ENCODE measurements at regions not wholly inside any gene's neighbourhood (a gene's known extent, or its start where the extent isn't known, plus 50 kb on each side); places are given as distances from the start of the nearest gene placed in this dataset.

DNA sequence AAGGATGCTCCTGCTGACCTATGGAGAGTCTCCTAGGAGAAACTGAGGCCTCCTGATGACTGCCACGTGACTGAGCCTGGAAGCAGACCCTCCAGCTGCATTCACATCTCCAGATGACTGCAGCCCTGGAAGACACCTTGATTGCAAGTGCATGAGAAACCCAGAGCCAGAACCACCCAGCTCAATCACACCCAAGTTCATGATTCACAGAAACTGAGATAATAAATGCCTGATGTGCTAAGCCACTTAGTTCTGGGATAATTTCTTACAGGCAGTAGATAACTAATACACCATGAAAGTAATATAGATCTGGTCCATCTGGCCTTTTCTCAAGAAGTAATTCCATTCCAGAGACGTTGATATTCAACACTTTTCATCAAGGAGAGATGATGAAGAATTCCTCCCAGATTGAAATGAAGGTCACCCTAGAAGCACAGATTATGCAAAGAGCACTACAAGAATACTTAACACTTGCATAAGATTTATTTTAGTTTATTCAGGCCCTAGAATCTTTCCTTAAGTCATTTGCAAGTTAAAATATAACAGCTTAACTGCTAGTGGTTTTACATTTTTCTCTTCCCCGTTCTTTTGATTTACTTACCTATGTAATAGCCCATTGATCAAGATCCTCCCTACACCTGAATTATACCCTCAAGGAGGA, 208.2 kb upstream of the INHBA start:
- DNase-seq (ENCODE audit: low spot score), result no peak

DNA sequence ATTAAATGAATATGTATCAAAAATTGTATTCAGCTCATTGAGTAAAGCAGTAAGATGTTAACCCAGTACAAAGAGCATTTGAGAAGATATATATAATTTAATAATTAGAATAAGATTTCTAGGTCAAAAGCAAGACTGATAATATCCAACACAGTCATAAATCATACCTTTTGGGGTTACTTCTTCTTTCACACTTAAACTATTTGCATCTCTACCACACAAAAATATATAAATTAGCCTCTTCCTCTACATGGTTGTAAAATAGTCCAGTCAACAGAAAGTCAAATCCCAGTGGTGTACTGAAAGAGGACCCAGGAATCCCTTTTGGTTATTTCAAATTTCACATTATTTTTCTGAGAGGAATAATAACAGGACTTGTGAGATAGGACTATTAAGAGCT, 204.6 kb upstream of the INHBA start:
- DNase-seq (ENCODE audit: low spot score), result no peak

DNA sequence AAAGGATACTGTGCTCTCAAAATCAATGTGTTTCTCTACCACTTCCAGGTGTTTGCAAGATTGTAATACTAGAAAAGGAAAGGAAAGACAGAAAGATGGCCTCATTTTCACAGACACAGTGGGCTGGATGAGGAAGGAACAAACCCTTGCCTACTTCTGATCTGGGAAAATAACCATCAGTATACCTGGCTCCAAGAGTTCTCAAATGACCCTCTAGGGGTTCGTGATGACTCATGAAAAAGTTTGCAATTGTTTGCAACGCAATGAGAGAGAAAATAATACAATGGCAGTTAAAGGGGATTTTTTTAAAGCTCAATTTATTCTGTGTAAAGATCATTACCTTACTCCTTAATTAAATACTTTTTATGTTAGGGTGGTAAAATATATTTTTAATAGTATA, 197.6 kb upstream of the INHBA start:
- no peak for DNase-seq (ENCODE audit: low spot score)

DNA sequence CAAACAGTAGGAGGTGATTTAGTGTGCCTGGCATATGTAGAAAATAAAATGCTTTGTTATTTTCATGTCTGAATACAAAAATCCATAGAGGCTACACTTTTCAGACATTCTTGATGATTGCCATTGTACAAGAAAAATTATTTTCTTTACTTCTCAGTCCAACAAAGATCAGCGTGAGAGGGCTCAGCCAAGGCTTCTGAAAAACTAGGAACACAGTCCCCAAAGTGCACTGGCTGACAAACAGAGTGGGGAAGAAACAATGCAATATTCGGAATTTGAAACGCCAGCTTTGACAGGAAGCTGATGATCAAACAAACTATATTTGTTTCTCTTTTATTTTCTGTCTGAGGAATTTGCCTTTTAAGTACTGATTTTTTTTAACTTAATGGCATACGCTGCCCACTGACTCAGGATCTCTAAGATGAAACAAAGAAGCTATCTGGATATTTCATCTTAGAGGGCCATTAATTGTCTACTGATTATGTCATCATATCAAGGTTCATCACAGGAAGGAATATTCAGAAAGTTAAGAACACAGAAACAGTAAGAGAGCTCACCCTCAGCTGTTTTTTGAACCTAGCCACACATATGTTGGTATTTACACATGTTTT, 197.0 kb upstream of the INHBA start:
- DNase-seq (ENCODE audit: low spot score), result no peak

DNA sequence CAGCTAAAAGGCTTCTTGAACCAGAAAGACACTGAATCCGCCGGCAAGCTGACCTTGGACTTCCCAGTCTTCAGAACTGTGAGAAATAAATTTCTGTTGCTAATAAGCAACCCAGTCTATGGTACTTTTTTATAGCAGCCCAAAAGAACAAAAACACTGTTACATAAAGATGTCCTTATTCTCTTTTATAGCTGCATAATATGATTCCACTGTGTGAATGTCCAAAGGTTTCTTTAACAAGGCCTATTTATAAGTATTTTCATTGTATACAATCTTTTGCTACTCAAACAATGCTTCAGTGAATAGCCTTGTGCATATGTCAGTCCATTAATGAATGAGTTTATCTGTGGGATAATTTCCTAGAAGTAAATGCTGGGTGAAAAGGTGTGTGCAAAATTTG, 190.8 kb upstream of the INHBA start:
- DNase-seq (ENCODE audit: low spot score), result no peak

DNA sequence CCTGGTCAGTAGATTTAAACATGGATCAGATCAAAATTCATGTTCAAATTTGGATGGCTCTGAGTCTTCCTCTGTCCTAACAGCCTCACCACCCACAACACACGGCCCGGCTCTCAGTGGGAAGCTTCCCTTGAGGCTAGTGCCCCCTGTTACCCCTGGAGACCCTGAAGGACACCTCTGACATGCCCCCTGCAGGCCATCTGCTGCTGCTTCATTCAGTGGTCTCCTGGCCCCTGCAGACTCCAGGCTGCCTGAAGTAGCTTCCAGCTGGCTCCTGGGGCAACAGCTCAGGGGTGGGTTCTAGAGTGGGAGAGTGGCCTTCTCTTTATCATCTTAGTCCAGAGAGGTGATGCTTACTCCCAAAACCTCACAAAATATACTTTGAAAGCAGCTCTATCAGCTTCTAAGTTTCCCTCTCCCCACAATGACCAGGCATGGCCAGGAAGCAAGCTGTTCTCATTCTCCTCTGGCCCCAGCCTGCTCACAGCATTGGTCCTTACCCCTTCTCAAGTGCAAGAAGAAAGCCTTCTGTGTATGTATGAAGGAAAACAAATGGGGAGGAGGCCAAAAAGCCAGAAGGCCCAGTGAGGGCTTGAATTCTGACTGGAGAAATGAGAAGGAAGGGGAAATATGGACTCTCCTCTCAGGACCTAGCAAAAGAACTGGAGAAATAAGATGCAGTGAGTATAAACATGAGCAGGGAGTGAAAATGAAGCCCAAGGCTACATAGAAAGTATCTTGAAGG, 189.6 kb upstream of the INHBA start:
- DNase-seq (ENCODE audit: low spot score), result no peak

DNA sequence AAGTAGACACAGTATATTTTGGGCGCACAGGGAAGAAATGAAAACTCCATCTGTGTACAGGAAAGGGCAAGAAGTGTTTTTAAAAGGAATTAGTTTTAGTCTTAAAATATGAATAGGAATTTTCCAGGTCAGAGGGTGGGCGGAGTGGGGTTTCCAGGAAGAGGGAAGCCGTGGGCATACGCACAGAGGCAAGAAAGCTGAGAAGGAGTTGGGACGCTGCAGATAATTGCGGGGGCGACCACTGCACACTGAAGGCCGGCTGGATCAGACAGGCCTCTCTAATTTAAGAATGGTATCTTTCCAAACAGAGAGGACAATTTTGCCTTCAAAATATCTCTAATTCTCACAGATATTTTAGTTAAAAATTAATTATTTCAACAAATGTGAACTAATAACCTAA, 189.1 kb upstream of the INHBA start:
- no peak for DNase-seq (ENCODE audit: low spot score)

DNA sequence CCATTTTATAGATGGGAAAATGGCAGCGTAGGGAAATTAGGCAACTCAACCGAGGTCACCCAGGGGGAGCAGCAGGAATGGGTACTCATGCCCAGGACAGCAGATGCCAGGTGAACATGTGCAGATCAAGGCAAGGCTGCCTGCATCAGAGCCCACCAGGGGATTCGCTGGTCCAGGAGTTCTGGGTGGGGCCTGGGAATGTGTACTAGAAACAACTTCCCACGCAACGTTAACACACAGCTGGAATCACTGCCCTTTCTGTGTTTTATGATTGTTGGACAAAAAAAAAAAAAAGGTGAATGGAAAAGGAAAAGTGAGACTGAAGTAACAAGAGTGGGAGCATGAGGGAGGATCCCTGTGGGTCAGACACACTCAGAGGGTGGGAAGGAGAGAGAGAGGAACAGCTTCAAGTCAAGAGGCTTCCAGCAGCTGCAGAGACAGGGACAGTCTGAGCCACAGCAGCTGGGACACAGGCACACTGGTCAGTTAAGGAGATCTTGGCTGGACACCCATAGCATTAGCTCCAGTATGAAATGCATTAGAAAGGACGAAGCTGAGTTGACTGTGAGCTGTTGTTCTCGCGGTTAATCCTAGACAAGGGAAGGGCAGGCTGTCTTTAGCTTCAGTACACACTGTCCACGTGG, 187.9 kb upstream of the INHBA start:
- DNase-seq (ENCODE audit: low spot score), result no peak

DNA sequence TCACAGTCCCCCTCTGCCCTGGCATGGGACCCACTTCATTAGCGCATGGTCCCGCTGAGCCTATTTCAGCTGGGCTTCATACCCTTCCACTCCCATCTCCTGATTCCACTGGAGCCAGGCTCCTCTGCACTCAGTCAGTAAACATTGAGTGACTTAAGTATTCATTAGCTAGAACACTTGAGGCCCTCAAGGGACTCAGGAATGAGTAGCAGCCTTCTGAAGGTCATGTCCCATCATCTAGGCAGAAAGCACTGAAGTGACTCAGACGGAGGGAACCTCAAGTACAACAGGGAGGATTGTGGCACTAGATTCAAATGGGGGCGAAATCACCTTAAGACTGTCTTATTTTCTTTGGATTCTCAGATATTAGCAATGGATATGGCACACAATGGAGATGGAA, 186.6 kb upstream of the INHBA start:
- no peak for DNase-seq (ENCODE audit: low spot score)

DNA sequence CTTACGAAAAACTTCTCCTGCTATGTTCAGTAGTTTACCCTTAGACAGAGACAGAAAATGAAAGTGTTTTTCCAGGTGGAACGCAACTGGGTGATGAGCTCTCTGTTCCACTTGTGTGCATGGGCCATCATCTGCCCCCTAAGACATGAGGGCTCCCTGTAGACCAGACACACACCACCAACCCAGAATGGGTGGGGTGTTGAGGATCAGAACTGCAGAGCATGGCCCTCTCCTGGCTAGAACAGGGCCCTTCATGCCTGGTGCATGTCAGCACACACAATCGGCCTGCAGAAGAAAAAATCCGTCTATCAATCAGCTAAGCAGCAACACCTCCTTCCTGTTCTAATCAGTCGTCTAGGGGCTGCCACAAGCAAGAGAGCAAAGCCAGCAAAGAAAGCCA, 186.2 kb upstream of the INHBA start:
- DNase-seq (ENCODE audit: low spot score), result no peak

DNA sequence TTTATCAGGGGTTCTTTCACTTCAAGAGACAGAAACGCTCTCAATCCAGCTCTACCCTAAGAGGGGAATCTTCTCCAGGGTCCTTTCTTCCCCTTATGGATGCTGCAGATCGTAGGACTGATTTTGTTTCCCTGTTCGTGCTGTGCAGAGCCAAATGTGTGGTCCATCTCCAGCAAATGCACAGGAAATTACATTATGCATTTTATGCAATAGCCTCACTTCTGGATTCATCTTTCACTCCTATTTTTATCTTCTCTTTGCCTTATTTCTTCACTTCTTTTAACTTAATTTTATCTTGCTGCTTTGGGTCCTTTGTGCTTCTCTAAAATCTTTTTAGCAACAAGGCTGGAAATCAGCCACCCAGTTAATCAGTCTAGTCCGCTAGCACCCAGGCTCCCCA, 184.5 kb upstream of the INHBA start:
- DNase-seq (ENCODE audit: low spot score), result no peak

DNA sequence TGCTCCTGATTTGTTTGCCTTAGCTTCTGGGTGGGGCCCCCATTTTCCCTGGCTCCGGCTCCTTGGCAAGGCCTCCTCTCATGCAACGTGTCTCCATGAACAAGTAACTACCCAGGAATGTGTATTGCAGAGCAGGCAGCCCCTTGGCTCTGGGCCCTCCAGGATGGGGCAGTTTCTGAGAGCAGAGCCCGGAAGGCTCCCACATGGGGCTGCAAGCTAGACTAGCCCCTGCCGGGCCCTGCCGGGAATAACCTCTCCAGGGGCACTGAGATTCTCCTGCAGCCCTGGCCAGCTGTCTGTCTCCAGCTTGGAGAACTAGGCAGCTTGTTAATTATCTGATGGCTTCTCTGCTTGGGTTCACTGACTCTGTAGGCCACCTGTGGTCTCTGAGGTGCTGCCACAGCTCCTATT, 184.0 kb upstream of the INHBA start:
- DNase-seq (ENCODE audit: low spot score), result peak; percentile 72

DNA sequence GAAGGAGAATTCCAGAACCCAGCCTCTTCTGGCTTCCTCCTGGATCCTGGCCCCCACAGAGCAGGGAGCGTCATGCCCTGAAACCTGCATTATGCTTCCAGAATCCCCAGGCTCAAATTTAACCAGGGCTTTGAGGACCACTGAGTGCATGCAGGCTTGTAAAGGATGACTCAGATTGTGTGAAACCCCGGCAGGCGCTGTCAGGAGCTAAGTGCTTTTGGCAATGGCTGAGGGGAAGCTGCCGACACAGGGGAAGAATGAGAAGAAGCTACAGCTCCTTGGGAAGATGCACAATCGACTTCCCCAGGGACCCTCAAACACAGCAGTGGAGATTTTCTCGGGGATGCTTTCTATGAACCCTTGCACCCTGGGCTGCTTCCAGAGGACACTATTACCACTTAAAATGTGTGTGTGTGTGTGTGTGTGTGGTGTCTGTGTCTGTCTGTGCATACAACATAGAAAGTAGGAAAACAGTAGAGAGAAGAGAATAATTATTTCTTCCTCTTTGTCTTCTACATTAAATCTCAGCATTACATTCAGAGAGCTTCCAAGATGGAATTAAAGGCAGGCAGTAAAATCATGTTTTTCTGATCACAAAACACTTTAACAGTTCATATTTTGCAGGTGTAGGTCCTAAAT, 183.5 kb upstream of the INHBA start:
- DNase-seq (ENCODE audit: low spot score), result peak; percentile 63

DNA sequence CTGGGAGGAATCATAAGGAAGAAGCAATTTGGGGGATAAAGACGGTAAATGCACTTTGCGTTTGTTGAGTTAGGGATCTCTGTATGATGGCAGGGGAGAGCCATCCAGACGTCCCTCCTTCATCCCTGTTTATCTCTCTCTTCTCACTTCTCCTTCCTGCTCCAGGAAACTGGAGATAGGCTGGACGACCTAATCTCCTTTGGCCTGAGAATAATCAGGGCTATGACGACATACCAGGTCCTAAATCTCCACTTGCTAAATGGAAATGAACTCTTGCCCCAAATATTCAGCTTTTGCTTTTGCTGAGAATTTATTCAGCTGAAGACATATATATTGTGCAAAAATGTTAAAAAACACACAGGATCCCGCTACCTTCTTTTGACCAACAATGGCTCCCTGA, 182.9 kb upstream of the INHBA start:
- DNase-seq (ENCODE audit: low spot score), result no peak

DNA sequence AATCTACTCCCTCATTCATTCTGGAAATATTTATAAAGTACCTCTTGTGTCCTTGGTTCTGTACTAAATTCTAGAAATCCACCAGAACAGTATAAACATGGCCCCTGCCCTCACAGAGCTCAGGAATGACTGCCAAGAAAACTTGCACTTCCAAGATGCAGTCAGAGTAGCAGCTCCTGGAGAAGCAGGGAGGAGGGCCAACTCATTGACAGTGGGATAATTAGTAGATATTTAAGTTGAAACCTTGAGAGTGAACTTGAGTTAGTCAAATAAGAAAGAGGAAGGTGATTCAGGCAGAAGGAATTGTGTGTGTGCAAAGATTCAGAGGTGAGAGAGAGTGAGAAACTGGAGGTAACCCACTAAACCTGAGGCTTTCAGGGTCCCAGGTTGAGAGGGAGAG, 182.2 kb upstream of the INHBA start:
- DNase-seq (ENCODE audit: low spot score), result no peak

DNA sequence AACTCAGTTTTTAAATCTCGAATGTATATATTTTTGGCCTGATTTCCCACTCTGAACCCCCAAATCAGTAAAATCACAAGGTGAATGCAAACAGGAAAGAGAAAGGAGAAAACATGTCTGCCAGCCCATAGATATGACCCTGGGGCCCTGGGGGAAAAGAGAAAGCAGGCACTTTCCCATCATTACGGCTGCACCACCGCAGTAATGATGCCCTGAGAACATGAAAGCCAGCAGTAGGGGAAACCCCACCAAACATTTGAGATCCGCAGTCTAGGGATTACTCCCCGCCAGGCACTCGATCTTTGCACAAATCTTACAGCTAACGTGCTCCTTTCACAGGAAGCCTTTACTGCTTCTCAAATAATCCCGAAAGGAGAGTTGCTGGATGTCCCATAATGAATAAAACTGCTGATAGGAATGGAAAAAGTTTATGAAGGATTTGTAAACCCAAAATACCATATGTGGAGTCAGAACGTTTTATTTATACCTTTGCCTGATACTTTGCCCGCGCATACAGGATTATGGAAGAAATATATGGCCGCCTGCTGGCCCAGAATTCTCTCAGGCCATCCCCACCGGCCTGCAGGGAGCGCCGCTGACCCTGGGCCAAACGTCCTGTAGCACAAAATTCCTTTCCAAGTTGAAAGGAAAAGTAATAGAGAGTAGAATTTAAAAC, 180.0 kb upstream of the INHBA start:
- DNase-seq (ENCODE audit: low spot score), result no peak

DNA sequence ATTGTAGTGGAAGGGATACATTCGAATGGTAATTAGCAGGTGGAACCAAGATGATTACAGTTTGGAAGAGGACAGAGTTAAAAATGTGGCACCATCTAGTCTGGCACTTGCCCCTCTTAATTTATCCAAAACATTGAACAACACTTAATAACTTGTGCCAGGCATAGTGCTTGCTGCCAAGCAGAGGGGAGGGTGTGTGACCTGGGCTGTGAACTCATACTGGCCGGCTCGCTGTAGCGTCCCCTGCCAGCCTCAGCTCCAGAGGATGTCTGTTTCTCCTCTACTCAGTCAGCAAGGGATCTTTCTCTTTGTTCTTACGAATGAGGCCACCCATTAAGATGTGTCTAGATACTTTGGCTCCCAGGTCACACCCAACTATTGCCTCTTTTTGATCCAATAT, 179.4 kb upstream of the INHBA start:
- no peak for DNase-seq (ENCODE audit: low spot score)

DNA sequence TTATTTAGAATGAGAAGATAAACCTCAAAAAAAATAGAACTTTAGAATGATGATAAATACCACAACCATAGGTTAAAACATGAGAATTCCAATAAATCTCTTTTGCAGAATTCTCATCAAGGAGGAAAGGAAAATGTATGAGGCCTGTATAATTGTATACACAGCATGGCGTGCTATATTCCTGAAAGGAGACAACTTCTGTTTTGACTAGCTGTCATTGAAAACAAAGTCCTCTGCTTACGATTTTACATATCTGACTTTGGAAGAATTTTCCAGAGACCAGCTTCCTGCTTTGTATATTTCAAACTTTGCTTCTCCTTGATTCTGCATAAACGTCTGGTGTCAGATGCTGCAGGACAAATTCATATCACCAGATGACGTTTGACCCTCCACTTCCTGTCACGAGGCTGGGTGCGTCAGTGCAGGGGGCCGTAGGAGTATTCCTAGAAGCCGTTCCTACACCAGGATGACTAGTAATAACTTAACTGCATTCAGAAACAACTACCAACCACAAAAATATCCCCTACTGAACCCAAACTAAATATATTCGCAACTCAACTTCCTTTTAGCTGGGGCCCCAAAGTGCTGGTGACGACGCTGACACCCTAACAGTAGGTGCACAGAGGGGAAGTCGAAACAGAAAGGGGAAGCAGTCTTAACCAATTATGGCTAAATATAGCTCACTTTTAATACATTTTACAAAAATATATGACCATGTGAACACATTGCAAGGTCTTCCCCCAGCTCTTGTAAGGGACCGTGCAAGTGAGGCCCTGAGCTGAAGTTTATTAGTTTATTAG, 178.6 kb upstream of the INHBA start:
- DNase-seq (ENCODE audit: low spot score), result peak; percentile 59

DNA sequence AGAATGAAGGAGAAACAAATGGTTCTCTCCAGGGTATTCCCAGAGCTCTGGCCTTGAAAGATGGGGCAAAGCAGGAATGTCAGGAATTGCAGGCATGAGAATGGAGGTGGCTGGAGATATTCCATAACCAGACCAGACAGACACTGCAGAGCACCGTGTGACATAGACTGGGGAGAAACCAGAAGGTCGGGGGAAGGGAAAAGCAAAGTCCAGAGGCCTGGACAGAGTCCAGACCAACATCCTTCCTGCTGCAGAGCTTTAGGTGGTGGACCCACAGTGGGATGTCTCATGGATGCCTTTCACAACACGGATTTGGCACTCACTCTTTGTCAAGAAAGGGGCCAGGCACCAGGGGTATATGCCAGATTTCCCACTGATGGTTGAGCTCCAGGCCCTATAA, 177.2 kb upstream of the INHBA start:
- DNase-seq (ENCODE audit: low spot score), result peak; percentile 70

DNA sequence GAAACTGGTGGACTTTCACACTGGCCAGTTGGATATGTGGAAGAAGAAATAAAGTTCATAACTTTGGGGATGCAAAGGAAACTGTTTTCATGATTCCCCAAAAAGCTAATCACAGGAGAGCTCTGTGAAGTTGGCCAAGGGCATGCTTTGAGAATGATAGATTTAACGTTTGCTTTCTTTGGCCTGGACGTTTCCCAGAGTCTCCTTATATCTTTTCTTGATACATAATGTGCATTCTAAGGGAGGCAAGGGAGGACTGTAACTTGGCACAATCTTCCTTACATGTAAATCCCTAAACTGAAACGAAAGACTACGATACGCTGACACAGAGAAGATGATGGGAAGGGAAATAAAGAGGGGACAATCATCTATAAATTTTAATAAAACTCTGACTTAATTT, 176.5 kb upstream of the INHBA start:
- DNase-seq (ENCODE audit: low spot score), result no peak

All from hepatic stellate cell (primary cell).